H1 (cell line): ENCODE measurements at regions not wholly inside any gene's neighbourhood (a gene's known extent, or its start where the extent isn't known, plus 50 kb on each side); places are given as distances from the start of the nearest gene placed in this dataset.

ENCODE experiments used
- CTCF ChIA-PET: fragments of 300-600 bp; sonication (Branson Sonifier 250); formaldehyde crosslinking; loops from one replicate; lab custom pipeline; 2021; ENCODE audit not compliant: partially characterized antibody; lab: Charles Lee
- POLR2A ChIA-PET: fragments of 300-600 bp; sonication (Branson Sonifier 250); formaldehyde crosslinking; loops from one replicate; lab custom pipeline; 2021; ENCODE audit warnings: inconsistent platforms; ENCODE audit not compliant: partially characterized antibody; lab: Charles Lee
- DNase-seq, 2 experiments: peaks; one replicate each; pipeline versions ENCODE4 v3.0.0 to v3.0.0-alpha.2; 2010 to 2022; ENCODE audit warnings: low spot score in 2 of 2, low read depth in 1 of 2, mixed read lengths in 1 of 2
- FAIRE-seq: peaks from 2 replicates; lab custom pipeline; 2011; peaks lifted over from hg19 to GRCh38; lab: Jason Lieb, UNC
- H2AFZ ChIP-seq: 2 replicates; pipeline ENCODE4 v1.8.1; 2012; ENCODE audit warnings: low read length, inconsistent platforms
- H2AK5ac ChIP-seq: 2 replicates; pipeline ENCODE4 v1.6.1; 2013; ENCODE audit warnings: low read depth, low read length
- H2BK120ac ChIP-seq: replicated peaks from 2 replicates; pipeline ENCODE3; 2013; ENCODE audit warnings: low read depth, low read length, inconsistent platforms
- H2BK12ac ChIP-seq: 2 replicates; pipeline ENCODE4 v1.6.1; 2013; ENCODE audit warnings: low read depth, low read length
- H2BK15ac ChIP-seq: 2 replicates; pipeline ENCODE4 v1.6.1; 2013; ENCODE audit warnings: low read length
- H2BK20ac ChIP-seq: 2 replicates; pipeline ENCODE4 v1.6.1; 2013; ENCODE audit warnings: low read length
- H2BK5ac ChIP-seq: 2 replicates; pipeline ENCODE4 v1.6.1; 2013; ENCODE audit warnings: low read depth, low read length
- H3K14ac ChIP-seq: 2 replicates; pipeline ENCODE4 v1.6.1; 2013; ENCODE audit warnings: inconsistent platforms; ENCODE audit not compliant: insufficient read length
- H3K18ac ChIP-seq: 2 replicates; pipeline ENCODE4 v1.6.1; 2013; ENCODE audit warnings: low read length; ENCODE audit errors: extremely low read depth
- H3K23ac ChIP-seq: 2 replicates; pipeline ENCODE4 v1.6.1; 2013; ENCODE audit warnings: inconsistent platforms; ENCODE audit not compliant: insufficient read length
- H3K23me2 ChIP-seq: 2 replicates; pipeline ENCODE4 v1.6.1; 2013; ENCODE audit warnings: low read depth, low read length
- H3K27ac ChIP-seq: 2 replicates; pipeline ENCODE4 v1.6.1; 2011; ENCODE audit warnings: low read depth, low read length, inconsistent platforms
- H3K27me3 ChIP-seq, 4 experiments: replicated peaks in 1 of 4; 1 replicate in 1 of 4; 2 replicates in 3 of 4; pipeline versions ENCODE4 v1.6.1 to v1.8.1; 2011 to 2013; ENCODE audit warnings: low read length in 3 of 4, mild to moderate bottlenecking in 3 of 4, inconsistent platforms in 2 of 4, mixed read lengths in 2 of 4, moderate library complexity in 1 of 4; ENCODE audit not compliant: control insufficient read depth in 3 of 4, insufficient read depth in 3 of 4; ENCODE audit errors: extremely low read depth in 1 of 4
- H3K36me3 ChIP-seq, 4 experiments: 2 replicates each; pipeline versions ENCODE4 v1.6.1 to v1.8.1; 2011 to 2013; ENCODE audit warnings: mild to moderate bottlenecking in 4 of 4, low read length in 3 of 4, moderate library complexity in 2 of 4, control low read depth in 1 of 4, inconsistent platforms in 1 of 4; ENCODE audit not compliant: insufficient read depth in 4 of 4, control insufficient read depth in 2 of 4
- H3K4ac ChIP-seq: replicated peaks from 2 replicates; pipeline ENCODE3; 2013; ENCODE audit warnings: low read length, low read depth, mixed read lengths, inconsistent platforms; ENCODE audit not compliant: insufficient read length
- H3K4me1 ChIP-seq, 4 experiments: replicated peaks in 1 of 4; 1 replicate in 1 of 4; 2 replicates in 3 of 4; pipeline versions ENCODE4 v1.6.1 to v1.8.1; 2011 to 2013; ENCODE audit warnings: low read length in 3 of 4, inconsistent platforms in 2 of 4, mixed read lengths in 1 of 4; ENCODE audit not compliant: insufficient read depth in 4 of 4, control insufficient read depth in 3 of 4
- H3K4me2 ChIP-seq, 2 experiments: 2 replicates each; pipeline versions ENCODE4 v1.6.1 to v1.8.1; 2011 to 2013; ENCODE audit warnings: low read depth in 2 of 2, low read length in 2 of 2, control low read depth in 1 of 2, inconsistent platforms in 1 of 2, mild to moderate bottlenecking in 1 of 2; ENCODE audit not compliant: insufficient read depth in 1 of 2
- H3K4me3 ChIP-seq, 4 experiments: fragments of 200-600, 300-600 bp in 1 of 4; sonication (generic), shearing (Covaris generic), sonication (Bioruptor Twin) in 1 of 4; 2 replicates each; pipeline versions ENCODE4 v1.5.1 to v1.8.1; 2011 to 2016; ENCODE audit warnings: low read length in 4 of 4, low read depth in 3 of 4, control low read depth in 2 of 4, inconsistent platforms in 2 of 4, mild to moderate bottlenecking in 2 of 4, mixed read lengths in 1 of 4, moderate library complexity in 1 of 4; ENCODE audit not compliant: insufficient read depth in 2 of 4; ENCODE audit errors: extremely low read depth in 1 of 4
- H3K56ac ChIP-seq: replicated peaks from 2 replicates; pipeline ENCODE3; 2013; ENCODE audit warnings: low read depth, mild to moderate bottlenecking, mixed read lengths, low read length, inconsistent platforms; ENCODE audit not compliant: insufficient read length
- H3K79me1 ChIP-seq: 2 replicates; pipeline ENCODE4 v1.6.1; 2013; ENCODE audit warnings: low read depth, low read length, control low read depth
- H3K79me2 ChIP-seq, 2 experiments: 2 replicates each; pipeline versions ENCODE4 v1.6.1 to v1.8.1; 2012 to 2013; ENCODE audit warnings: low read length in 2 of 2, mild to moderate bottlenecking in 2 of 2, inconsistent platforms in 1 of 2; ENCODE audit not compliant: insufficient read depth in 2 of 2, control insufficient read depth in 1 of 2
- H3K9ac ChIP-seq, 4 experiments: replicated peaks in 1 of 4; 1 replicate in 1 of 4; 2 replicates in 3 of 4; pipeline versions ENCODE4 v1.6.1 to v1.8.1; 2011 to 2013; ENCODE audit warnings: low read depth in 3 of 4, low read length in 3 of 4, control low read depth in 2 of 4, mild to moderate bottlenecking in 2 of 4, moderate library complexity in 2 of 4, inconsistent platforms in 1 of 4; ENCODE audit errors: extremely low read depth in 1 of 4
- H3K9me3 ChIP-seq, 2 experiments: 2 replicates each; pipeline versions ENCODE4 v1.6.1 to v1.8.1; 2012 to 2013; ENCODE audit warnings: mild to moderate bottlenecking in 2 of 2, moderate library complexity in 2 of 2, control low read depth in 1 of 2, inconsistent platforms in 1 of 2, low read depth in 1 of 2, low read length in 1 of 2, mixed read lengths in 1 of 2; ENCODE audit not compliant: insufficient read depth in 2 of 2
- H4K20me1 ChIP-seq, 2 experiments: replicated peaks in 1 of 2; 2 replicates each; pipeline versions ENCODE3 to v1.8.1; 2011 to 2013; ENCODE audit warnings: inconsistent platforms in 2 of 2, low read length in 2 of 2, mild to moderate bottlenecking in 1 of 2; ENCODE audit not compliant: insufficient read depth in 2 of 2, control insufficient read depth in 1 of 2
- H4K5ac ChIP-seq: 2 replicates; pipeline ENCODE4 v1.6.1; 2013; ENCODE audit warnings: low read length, low read depth, mixed read lengths, inconsistent platforms; ENCODE audit not compliant: insufficient read length
- H4K8ac ChIP-seq: 2 replicates; pipeline ENCODE4 v1.8.0; 2013; ENCODE audit warnings: mild to moderate bottlenecking, moderate library complexity, low read length, inconsistent platforms; ENCODE audit not compliant: insufficient read depth; ENCODE audit errors: extremely low read depth
- H4K91ac ChIP-seq: replicated peaks from 2 replicates; pipeline ENCODE3; 2013; ENCODE audit warnings: low read length, mixed read lengths, inconsistent platforms; ENCODE audit not compliant: insufficient read length
- BACH1 ChIP-seq: IDR thresholded peaks from 2 replicates; pipeline ENCODE4 v1.6.1; 2012; ENCODE audit warnings: low read length, improper control_type of control experiment
- EGR1 ChIP-seq: IDR thresholded peaks from 2 replicates; pipeline ENCODE4 v1.6.1; 2011; ENCODE audit warnings: low read depth, low read length, borderline replicate concordance
- EP300 ChIP-seq, 2 experiments: IDR thresholded peaks; 1 replicate in 1 of 2; 2 replicates in 1 of 2; pipeline ENCODE4 v1.6.1; 2011 to 2012; ENCODE audit warnings: low read depth in 2 of 2, low read length in 2 of 2, mild to moderate bottlenecking in 2 of 2, borderline replicate concordance in 1 of 2, inconsistent platforms in 1 of 2, moderate library complexity in 1 of 2
- FOSL1 ChIP-seq: IDR thresholded peaks from 2 replicates; pipeline ENCODE4 v1.6.1; 2011; ENCODE audit warnings: mild to moderate bottlenecking, low read depth, low read length, moderate library complexity; ENCODE audit not compliant: insufficient read depth
- HDAC6 ChIP-seq: IDR thresholded peaks from one replicate; pipeline ENCODE4 v1.7.1; 2012; ENCODE audit warnings: low read depth, mild to moderate bottlenecking, inconsistent platforms, low read length, moderate library complexity
- JUN ChIP-seq: IDR thresholded peaks from 2 replicates; pipeline ENCODE4 v1.6.1; 2011; ENCODE audit warnings: low read depth, mild to moderate bottlenecking, improper control_type of control experiment, low read length
- MAFK ChIP-seq: IDR thresholded peaks from 2 replicates; pipeline ENCODE4 v1.6.1; 2012; ENCODE audit warnings: low read depth, mild to moderate bottlenecking, improper control_type of control experiment, low read length
- NANOG ChIP-seq: IDR thresholded peaks from 2 replicates; pipeline ENCODE4 v1.6.1; 2011; ENCODE audit warnings: low read length, low read depth, mild to moderate bottlenecking, inconsistent platforms; ENCODE audit not compliant: insufficient read depth, poor library complexity, severe bottlenecking
- NRF1 ChIP-seq: IDR thresholded peaks from 2 replicates; pipeline ENCODE4 v1.6.1; 2011; ENCODE audit warnings: mild to moderate bottlenecking, low read depth, low read length, improper control_type of control experiment
- RAD21 ChIP-seq, 2 experiments: IDR thresholded peaks in 1 of 2; conservative IDR thresholded peaks in 1 of 2; 2 replicates each; pipeline ENCODE4 v1.6.1; 2011; ENCODE audit warnings: low read depth in 2 of 2, low read length in 2 of 2, improper control_type of control experiment in 1 of 2, inconsistent platforms in 1 of 2, mild to moderate bottlenecking in 1 of 2, moderate library complexity in 1 of 2
- RBBP5 ChIP-seq: IDR thresholded peaks from 2 replicates; pipeline ENCODE4 v1.7.1; 2012; ENCODE audit warnings: low read depth, mild to moderate bottlenecking, inconsistent platforms, low read length, moderate library complexity, borderline replicate concordance
- SAP30 ChIP-seq: fragments of 300-600 bp; sonication (generic); IDR thresholded peaks from 2 replicates; pipeline ENCODE4 v1.7.1; 2012; ENCODE audit warnings: low read length, moderate library complexity, mild to moderate bottlenecking, inconsistent platforms; ENCODE audit not compliant: insufficient read depth, insufficient replicate concordance
- SP1 ChIP-seq: IDR thresholded peaks from 2 replicates; pipeline ENCODE4 v1.6.1; 2011; ENCODE audit warnings: low read depth, low read length
- SRF ChIP-seq: IDR thresholded peaks from 2 replicates; pipeline ENCODE4 v1.6.1; 2011; ENCODE audit warnings: mild to moderate bottlenecking, low read depth, low read length, moderate library complexity
- TAF7 ChIP-seq: optimal IDR thresholded peaks from 2 replicates; pipeline ENCODE3; 2011; ENCODE audit warnings: low read depth, mild to moderate bottlenecking, inconsistent platforms, low read length, moderate library complexity, borderline replicate concordance
- WGBS, 2 experiments: shearing (Covaris generic) in 1 of 2; methylation state at CpG; one replicate each; pipeline versions ENCODE4 v1.1.6 to v1.1.7; 2013 to 2015; ENCODE audit warnings: low lambda C conversion rate in 2 of 2, mixed read lengths in 2 of 2, inconsistent platforms in 1 of 2, low coverage in 1 of 2, missing lambda C conversion rate in 1 of 2; ENCODE audit not compliant: insufficient replicate concordance in 2 of 2, insufficient coverage in 1 of 2, insufficient read length in 1 of 2; ENCODE audit errors: extremely low coverage in 1 of 2, missing lambda C conversion rate in 1 of 2; 5-methylcytosine and 5-hydroxymethylcytosine counted together

DNA sequence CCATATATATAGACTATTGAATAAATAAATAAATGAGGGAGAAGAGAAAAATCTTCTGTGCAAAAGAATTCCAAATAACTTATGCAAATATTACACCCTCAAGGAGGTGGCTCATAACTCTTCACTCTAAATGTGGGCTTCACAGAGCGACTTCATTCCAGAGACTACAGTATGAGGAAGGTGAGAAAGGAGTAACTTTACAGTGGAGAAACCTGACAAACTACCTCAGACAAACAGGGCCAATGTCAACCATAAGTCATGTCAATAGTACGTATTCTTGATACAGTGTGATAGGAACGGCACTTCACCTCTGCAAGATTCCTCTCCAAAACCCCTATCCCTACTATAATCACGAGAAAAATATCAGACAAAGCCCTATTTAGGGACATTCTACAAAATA lies 158.4 kb upstream of the NAMPT start:
- Histone ChIP-seq H4K91ac (no peak overlapping the region), H3K4me1 (no peaks in the 10 kb centered on the region), H3K27ac (no peak overlapping the region), H3K23me2 (no peaks in the 10 kb centered on the region; the same call in 1 of the 2 replicates), H3K4ac (no peak overlapping the region), H2BK20ac (no peak overlapping the region), H3K4me2 (no peak overlapping the region), H3K9ac (no peak overlapping the region)
- WGBS, 2 experiments, result 84% methylated on average over 4 of the region's 4 CpGs; no CpG with 5 or more reads in 1 of the 2 experiments
- TF ChIP-seq BACH1 (no peak), RBBP5 (no peak), HDAC6 (no peak), NANOG (no peak), JUN (no peak), RAD21 (IDR thresholded peaks at IDR 0.05 in 1 of 2, conservative IDR thresholded peaks at IDR 0.05 in 1 of 2; ENCODE audit: low read depth in 2 of 2, low read length in 2 of 2) (no peak), SP1 (no peak), SAP30 (no peak), NRF1 (no peak), SRF (no peak), MAFK (no peak), EP300 (IDR thresholded peaks at IDR 0.05; ENCODE audit: borderline replicate concordance in 1 of 2, low read depth in 2 of 2, low read length in 2 of 2) (no peak), TAF7 (no peak), EGR1 (no peak), FOSL1 (no peak)
- TF ChIP-seq, all 59 proteins: peak for 0
- Histone ChIP-seq H2AK5ac (no peak overlapping the region), H2BK120ac (no peak overlapping the region), H4K8ac (no peak overlapping the region), H2AFZ (no peak overlapping the region), H3K4me3 (no peak overlapping the region), H4K20me1 (no peaks in the 10 kb centered on the region), H3K36me3 (no peaks in the 10 kb centered on the region), H3K9me3 (no peaks in the 10 kb centered on the region), H3K18ac (no peak overlapping the region), H3K56ac (no peak overlapping the region), H2BK12ac (no peak overlapping the region), H3K79me1 (no peaks in the 10 kb centered on the region), H3K14ac (no peak overlapping the region), H4K5ac (no peak overlapping the region), H3K79me2 (no peaks in the 10 kb centered on the region), H3K23ac (no peak overlapping the region), H2BK5ac (no peak overlapping the region), H3K27me3 (no peaks in the 10 kb centered on the region), H2BK15ac (no peak overlapping the region)
- FAIRE-seq (no peak), DNase-seq (no peak)
- CTCF ChIA-PET, result no interaction called here
- POLR2A ChIA-PET, result no interaction called here
